GM12878 (cell line): ENCODE measurements at regions not wholly inside any gene's neighbourhood (a gene's known extent, or its start where the extent isn't known, plus 50 kb on each side); places are given as distances from the start of the nearest gene placed in this dataset.

Experiments
- ATAC-seq: fragments of 200-7000 bp; cut with Tn5 transposase; 3 replicates; pipeline ENCODE4 v1.9.1; 2020; ENCODE audit warnings: mild to moderate bottlenecking, moderate library complexity
- BruUV-seq: library from RNA; stranded (reverse); fragments of 400-500 nt; replicated peaks from 2 replicates; lab custom pipeline; 2021; lab: Mats Ljungman, UMichigan
- CTCF ChIA-PET: fragments of 300-600 bp; sonication (Branson Sonifier 250); formaldehyde crosslinking; extraction: SDS; loops from one replicate; lab custom pipeline; 2021; ENCODE audit warnings: inconsistent platforms; lab: Yijun Ruan, JAX
- POLR2A ChIA-PET: fragments of 350-600 bp; formaldehyde crosslinking; extraction: SDS; loops from one replicate; lab custom pipeline; 2021; ENCODE audit warnings: inconsistent platforms; lab: Charles Lee
- RAD21 ChIA-PET: fragments of 300-600 bp; sonication (Branson Sonifier 250); formaldehyde crosslinking; loops from one replicate; lab custom pipeline; 2023; ENCODE audit warnings: antibody characterized with exemption; ENCODE audit not compliant: unreplicated experiment; lab: Charles Lee
- SMC1A ChIA-PET: fragments of 300-600 bp; sonication (Branson Sonifier 250); formaldehyde crosslinking; loops from one replicate; lab custom pipeline; 2023; ENCODE audit not compliant: unreplicated experiment, uncharacterized antibody; lab: Charles Lee
- DNase-seq: peaks from one replicate; pipeline ENCODE4 v3.0.0-alpha.2; 2011; ENCODE audit warnings: low read depth, low spot score
- FAIRE-seq: peaks from 3 replicates; lab custom pipeline; 2011; peaks lifted over from hg19 to GRCh38; lab: Jason Lieb, UNC
- H2AFZ ChIP-seq: 2 replicates; pipeline ENCODE4 v1.6.0; 2011; ENCODE audit warnings: low read depth, low read length, control low read depth; ENCODE audit not compliant: control insufficient read depth
- H3K27ac ChIP-seq: 2 replicates; pipeline ENCODE4 v1.5.1; 2011; ENCODE audit warnings: control low read depth; ENCODE audit not compliant: control insufficient read depth, insufficient read depth
- H3K27me3 ChIP-seq, 2 experiments: replicated peaks in 1 of 2; 2 replicates each; pipeline versions ENCODE4 v1.6.0 to v1.6.1; 2011; ENCODE audit warnings: low read length in 1 of 2; ENCODE audit not compliant: control insufficient read depth in 2 of 2, insufficient read depth in 2 of 2
- H3K36me3 ChIP-seq, 2 experiments: 2 replicates each; pipeline ENCODE4 v1.5.1; 2011; ENCODE audit warnings: low read length in 1 of 2; ENCODE audit not compliant: control insufficient read depth in 2 of 2, insufficient read depth in 2 of 2
- H3K4me1 ChIP-seq: 2 replicates; pipeline ENCODE4 v1.6.1; 2011; ENCODE audit warnings: mild to moderate bottlenecking, low read length, moderate library complexity, mixed read lengths; ENCODE audit not compliant: control insufficient read depth, insufficient read depth
- H3K4me2 ChIP-seq: 2 replicates; pipeline ENCODE4 v1.6.0; 2011; ENCODE audit warnings: control low read depth; ENCODE audit not compliant: control insufficient read depth, insufficient read depth
- H3K4me3 ChIP-seq: fragments of 200-600 bp; sonication (generic); 2 replicates; pipeline ENCODE4 v1.5.1; 2016
- H3K79me2 ChIP-seq: 2 replicates; pipeline ENCODE4 v1.6.0; 2011; ENCODE audit warnings: low read length; ENCODE audit not compliant: control insufficient read depth, insufficient read depth
- H3K9ac ChIP-seq: 2 replicates; pipeline ENCODE4 v1.8.0; 2011; ENCODE audit warnings: low read length, control low read depth, mixed read lengths; ENCODE audit not compliant: control insufficient read depth, insufficient read depth
- H3K9me3 ChIP-seq: replicated peaks from 3 replicates; pipeline ENCODE4 v1.5.1; 2011; ENCODE audit warnings: mild to moderate bottlenecking, low read length; ENCODE audit not compliant: control insufficient read depth, insufficient read depth
- H4K20me1 ChIP-seq: 2 replicates; pipeline ENCODE4 v1.6.0; 2011; ENCODE audit not compliant: control insufficient read depth, insufficient read depth
- EGR1 ChIP-seq, 2 experiments: IDR thresholded peaks; 1 replicate in 1 of 2; 2 replicates in 1 of 2; pipeline ENCODE4 v1.6.1; 2011 to 2012; ENCODE audit warnings: low read depth in 2 of 2, low read length in 2 of 2, borderline replicate concordance in 1 of 2, mild to moderate bottlenecking in 1 of 2, moderate library complexity in 1 of 2
- FOXM1 ChIP-seq: IDR thresholded peaks from 2 replicates; pipeline ENCODE4 v1.6.1; 2012; ENCODE audit warnings: low read depth, mild to moderate bottlenecking, inconsistent platforms, low read length, moderate library complexity
- IKZF2 ChIP-seq, 2 experiments: fragments of 450-650 bp; IDR thresholded peaks; 2 replicates each; pipeline ENCODE4 v1.6.1; 2017; ENCODE audit warnings: mild to moderate bottlenecking in 2 of 2, moderate library complexity in 2 of 2
- ZNF217 ChIP-seq: fragments of 450-650 bp; IDR thresholded peaks from 2 replicates; pipeline ENCODE4 v1.6.1; 2017; ENCODE audit warnings: antibody characterized with exemption, mild to moderate bottlenecking
- WGBS: methylation state at CpG from one replicate; pipeline ENCODE4 v1.1.6; 2016; ENCODE audit warnings: low lambda C conversion rate; ENCODE audit not compliant: insufficient replicate concordance, insufficient coverage; ENCODE audit errors: missing lambda C conversion rate; 5-methylcytosine and 5-hydroxymethylcytosine counted together
- in situ Hi-C: fragments of 300-500 bp; cut with MboI; formaldehyde crosslinking; loops from 9 replicates; pipeline ENCODE4 v1.14.3; 2018; ENCODE audit warnings: mixed read lengths
- intact Hi-C: fragments of 100-400 bp; cut with micrococcal nuclease; formaldehyde crosslinking; loops from one replicate; pipeline ENCODE4 v1.14.2; 2022; ENCODE audit not compliant: unreplicated experiment

DNA sequence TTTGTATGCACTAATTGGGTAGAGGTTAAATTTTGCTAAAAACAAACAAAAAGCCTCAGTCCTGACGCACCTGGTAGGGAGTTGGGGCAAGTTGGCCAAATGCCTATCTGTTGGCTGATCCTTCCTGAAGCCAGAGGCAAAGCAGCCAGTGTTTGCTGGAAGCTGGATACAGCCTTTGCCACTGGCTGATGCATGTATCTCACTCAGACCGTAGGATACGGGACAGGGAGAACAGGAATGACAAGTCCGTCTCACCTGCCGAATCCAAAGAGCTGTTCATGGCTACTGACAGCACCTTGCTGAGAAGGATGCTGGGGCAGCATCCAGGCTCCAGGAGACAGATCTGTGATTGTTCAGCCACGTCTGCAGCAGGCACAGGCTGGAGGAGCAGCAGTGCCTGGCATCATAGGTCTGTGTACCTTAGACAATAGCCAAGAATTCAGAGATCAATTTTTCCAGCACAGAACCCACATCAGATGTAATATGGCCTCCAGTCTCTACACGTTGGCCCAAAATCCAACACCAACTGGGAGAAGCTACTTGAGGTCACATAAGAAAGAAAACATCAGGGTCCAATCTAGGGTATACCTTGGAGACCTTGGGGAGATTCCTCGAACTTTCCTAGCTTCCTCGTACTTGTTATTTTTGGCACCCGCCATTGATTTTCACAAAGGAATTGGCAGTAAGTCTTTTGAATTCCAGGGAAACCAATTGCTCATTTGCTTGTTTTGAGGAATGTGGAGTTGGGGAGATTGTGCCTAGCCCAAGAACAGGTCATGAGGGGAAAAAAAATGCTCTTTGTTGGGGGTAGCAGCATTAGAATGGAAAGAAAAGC, 108.5 kb upstream of the ARMC2 start:
- no peak for TF ChIP-seq IKZF2 (IDR thresholded peaks at IDR 0.05)
- TF ChIP-seq FOXM1, result no peak
- no peak for TF ChIP-seq EGR1 (IDR thresholded peaks at IDR 0.05; ENCODE audit: borderline replicate concordance in 1 of 2, low read depth in 2 of 2, low read length in 2 of 2)
- TF ChIP-seq, all 136 proteins: peak for 0
- CTCF ChIA-PET, result no interaction called here
- in situ Hi-C loops (no loop called here), intact Hi-C loops (no loop called here)
- RAD21 ChIA-PET, result no interaction called here
- H3K36me3 ChIP-seq, result no peaks in the 10 kb centered on the region
- no peak overlapping the region for H2AFZ ChIP-seq
- DNase-seq (no peak), FAIRE-seq (no peak), ATAC-seq (no peak)
- no peak overlapping the region for H3K9ac ChIP-seq
- H3K4me3 ChIP-seq, result no peak overlapping the region
- BruUV-seq, result no TSS peak
- no peaks in the 10 kb centered on the region for H3K4me1 ChIP-seq
- POLR2A ChIA-PET, result no interaction called here
- no peaks in the 10 kb centered on the region for H4K20me1 ChIP-seq
- no peak overlapping the region for H3K27ac ChIP-seq
- WGBS, result 71% methylated on average over 10 of the region's 10 CpGs
- peaks cover 1 to 2% of the 10 kb centered on the region in 2 experiments; a peak in 3 of 4 replicates for H3K27me3 ChIP-seq
- H3K79me2 ChIP-seq, result no peaks in the 10 kb centered on the region
- SMC1A ChIA-PET, result no interaction called here
- no peak overlapping the region for H3K4me2 ChIP-seq
- H3K9me3 ChIP-seq, result no peaks in the 10 kb centered on the region

DNA sequence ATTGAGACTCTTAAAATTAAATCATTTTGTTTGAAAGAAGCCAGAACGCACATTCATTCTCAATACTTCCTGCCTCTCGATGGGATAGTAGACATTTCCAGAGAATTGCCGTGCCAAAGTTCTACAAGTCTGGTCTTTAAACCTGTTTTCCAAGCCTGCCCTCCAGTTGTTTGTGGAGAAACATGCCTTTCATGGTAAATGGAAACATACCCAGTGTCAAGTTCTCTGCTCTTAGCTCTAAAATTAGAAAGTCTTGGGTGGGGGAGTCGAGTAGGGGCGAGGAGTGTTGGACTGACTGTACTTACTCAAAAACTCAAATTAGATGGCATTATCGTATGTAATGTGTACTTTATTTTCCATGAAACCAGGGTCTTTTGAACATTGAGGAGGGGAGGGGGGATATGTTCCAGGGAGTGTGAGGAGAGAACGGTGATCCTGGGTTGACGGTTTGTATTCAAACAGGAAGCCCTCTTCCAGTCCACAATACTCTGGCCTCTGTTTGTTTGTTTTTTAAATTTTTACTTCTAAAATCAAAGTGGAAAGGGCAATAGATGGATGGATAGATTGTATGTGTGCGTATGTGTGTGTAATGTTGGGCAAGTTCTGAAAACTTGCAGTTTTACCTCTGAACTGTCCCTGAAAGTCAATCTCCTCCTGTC, 106.8 kb upstream of the ARMC2 start:
- Histone ChIP-seq H3K27me3 (peaks cover 2 to 4% of the 10 kb centered on the region in 2 experiments; a peak in 3 of 4 replicates), H4K20me1 (no peaks in the 10 kb centered on the region), H3K27ac (no peak overlapping the region), H3K36me3 (no peaks in the 10 kb centered on the region), H3K9ac (no peak overlapping the region), H2AFZ (no peak overlapping the region), H3K4me2 (no peak overlapping the region), H3K9me3 (no peaks in the 10 kb centered on the region), H3K79me2 (no peaks in the 10 kb centered on the region), H3K4me1 (no peaks in the 10 kb centered on the region), H3K4me3 (no peak overlapping the region)
- ChIA-PET RAD21 (no interaction called here), SMC1A (no interaction called here), CTCF (no interaction called here), POLR2A (no interaction called here)
- ATAC-seq (no peak), FAIRE-seq (no peak), DNase-seq (no peak)
- 71% methylated on average over 9 of the region's 9 CpGs for WGBS
- no peak for TF ChIP-seq ZNF217
- in situ Hi-C loops (no loop called here), intact Hi-C loops (no loop called here)
- no TSS peak for BruUV-seq
